Activated CD8-positive, alpha-beta T cell treated with anti-CD3 and anti-CD28 coated beads, Interleukin-2, amount 10 ng/mL, durations not matched to agents 7 days and 5 days (primary cell): ENCODE measurements at regions not wholly inside any gene's neighbourhood (a gene's known extent, or its start where the extent isn't known, plus 50 kb on each side); places are given as distances from the start of the nearest gene placed in this dataset.

Experiments
- ATAC-seq: fragments of 150-1000 bp; cut with Tn5 transposase; one replicate; pipeline ENCODE4 v1.10.0; 2021; ENCODE audit warnings: moderate library complexity
- CTCF ChIA-PET: fragments of 350-600 bp; sonication (Branson Sonifier 250); formaldehyde crosslinking; loops from one replicate; lab custom pipeline; 2021; ENCODE audit warnings: antibody characterized with exemption; lab: Charles Lee
- POLR2A ChIA-PET: fragments of 350-600 bp; sonication (Branson Sonifier 250); formaldehyde crosslinking; loops from one replicate; lab custom pipeline; 2021; ENCODE audit warnings: antibody characterized with exemption; lab: Charles Lee
- DNase-seq: peaks from one replicate; pipeline ENCODE4 v3.0.0-alpha.2; 2020
- H3K27ac Mint-ChIP-seq: one replicate; pipeline ENCODE4 v1.8.0; 2021; ENCODE audit warnings: mild to moderate bottlenecking, mixed read lengths
- H3K27me3 Mint-ChIP-seq: one replicate; pipeline ENCODE4 v1.8.0; 2021; ENCODE audit warnings: low read depth, mixed read lengths
- H3K36me3 Mint-ChIP-seq: one replicate; pipeline ENCODE4 v1.8.0; 2021; ENCODE audit warnings: low read depth, mixed read lengths
- H3K4me1 Mint-ChIP-seq: one replicate; pipeline ENCODE4 v1.8.0; 2021; ENCODE audit warnings: low read depth, mixed read lengths
- H3K4me3 Mint-ChIP-seq: one replicate; pipeline ENCODE4 v1.8.0; 2021; ENCODE audit warnings: mild to moderate bottlenecking, mixed read lengths
- H3K9me3 Mint-ChIP-seq: one replicate; pipeline ENCODE4 v1.8.0; 2022; ENCODE audit warnings: mixed read lengths; ENCODE audit not compliant: insufficient read depth

DNA sequence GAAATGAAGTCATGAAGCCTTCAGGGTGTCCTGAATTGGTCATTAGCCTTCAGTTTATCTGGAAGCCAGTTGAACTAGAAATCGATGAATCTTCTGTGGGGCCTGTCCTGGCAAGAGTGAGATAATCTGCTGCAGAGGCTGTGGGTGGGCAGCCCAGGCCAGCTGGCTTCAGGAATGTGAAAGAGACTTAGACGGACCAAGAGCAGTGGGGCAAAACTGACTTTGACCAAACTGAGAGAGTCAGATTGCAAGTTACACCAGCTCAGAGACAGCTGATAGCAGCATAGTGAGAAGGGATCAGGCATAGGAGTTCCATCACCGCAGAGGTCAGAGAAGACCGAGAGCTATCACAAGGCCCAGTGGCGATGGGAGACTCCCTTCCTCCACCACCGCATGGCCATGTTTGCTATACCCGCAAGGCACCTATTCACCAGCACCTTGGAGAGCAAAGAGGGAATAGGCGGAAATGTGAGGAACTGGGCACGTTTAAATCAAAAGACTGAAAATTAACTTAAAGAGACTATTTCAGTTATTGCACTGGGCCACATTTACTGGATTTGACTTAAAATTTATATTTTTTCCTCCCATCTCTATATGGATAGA is 50.0 kb upstream of the GLIS3 start:
- H3K9me3 Mint-ChIP-seq: no peaks in the 10 kb centered on the region
- ATAC-seq (no peak), DNase-seq (no peak)
- H3K27ac Mint-ChIP-seq: no peak overlapping the region
- ChIA-PET CTCF (interaction anchor here (2.8 kb wide), 1 partner anchor 17 kb away, joined by 11 read pairs; no protein-coding TSS in a partner anchor), POLR2A (no interaction called here)
- H3K27me3 Mint-ChIP-seq: no peaks in the 10 kb centered on the region
- H3K36me3 Mint-ChIP-seq: no peaks in the 10 kb centered on the region
- peaks cover 3% of the 10 kb centered on the region for H3K4me1 Mint-ChIP-seq
- no peak overlapping the region for H3K4me3 Mint-ChIP-seq
